Myocyte (in vitro differentiated cells): ENCODE measurements at regions not wholly inside any gene's neighbourhood (a gene's known extent, or its start where the extent isn't known, plus 50 kb on each side); places are given as distances from the start of the nearest gene placed in this dataset.
A peak's percentile ranks its signal among the peaks of the same experiment; 100 is the strongest.

Experiments
- DNase-seq: peaks from one replicate; pipeline ENCODE4 v3.0.0-alpha.2; 2012; ENCODE audit warnings: low read depth

DNA sequence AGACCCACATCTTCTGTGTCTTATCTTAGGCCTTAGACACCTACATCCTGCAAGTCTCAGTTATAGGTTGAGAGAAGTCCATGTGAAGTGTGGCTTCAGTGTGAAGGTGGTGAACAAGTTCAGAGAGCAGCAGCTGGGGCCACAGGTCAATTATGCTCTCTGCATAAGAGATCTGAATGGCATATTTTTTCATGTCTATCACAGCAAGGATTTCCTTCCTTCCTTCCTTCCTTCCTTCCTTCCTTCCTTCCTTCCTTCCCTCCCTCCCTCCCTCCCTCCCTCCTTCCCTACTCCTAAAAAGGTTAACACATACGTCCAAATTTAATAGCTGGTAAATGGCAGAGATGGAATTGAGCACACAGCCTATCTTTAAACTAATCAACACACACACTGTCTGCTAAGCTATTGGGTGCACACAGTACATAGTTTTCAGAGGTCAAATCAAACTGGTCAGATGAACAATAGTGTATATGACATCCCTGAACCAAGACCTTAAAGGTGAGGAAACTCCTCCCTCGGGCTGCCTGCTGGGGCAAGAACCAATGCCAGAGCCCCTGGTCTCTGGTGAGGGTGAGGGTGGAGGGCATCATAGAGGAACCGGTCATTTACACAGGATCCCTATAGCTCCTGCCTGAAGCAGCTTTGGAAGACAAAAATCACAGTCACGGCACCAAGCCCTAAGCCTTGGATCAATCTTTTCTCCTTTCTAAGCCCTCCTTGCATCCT, 240.9 kb downstream of the ICOS start:
- DNase-seq, result no peak

- DNase-seq, result peak; percentile 41
Measured at GRCh38 chr2:204177977-204178522, 241.5 kb downstream of the ICOS start.

- DNase-seq, result peak; percentile 70
Measured at GRCh38 chr2:204180649-204181048, 244.1 kb downstream of the ICOS start.

DNA sequence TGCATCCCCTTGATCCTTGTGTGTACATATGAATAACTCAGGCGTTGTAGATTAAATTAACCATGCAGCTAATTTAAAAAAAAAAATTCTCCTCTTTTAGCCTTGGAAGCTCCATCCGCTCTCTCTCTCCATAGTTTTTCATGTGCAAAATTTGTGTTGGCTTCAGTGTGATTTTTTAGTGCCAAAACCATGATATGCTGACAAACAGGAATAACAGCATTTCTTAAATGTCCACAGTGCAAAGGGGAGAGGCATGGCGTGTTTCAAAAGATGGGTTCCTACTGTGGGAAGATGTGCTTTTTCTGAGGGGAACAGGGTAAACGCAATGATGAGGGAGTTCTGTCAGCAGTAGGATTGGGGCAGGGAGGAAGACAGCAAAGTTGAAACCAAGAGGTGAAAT, 247.0 kb downstream of the ICOS start:
- no peak for DNase-seq

- DNase-seq, result no peak
Measured at GRCh38 chr2:204184226-204184625, 247.7 kb downstream of the ICOS start.

DNA sequence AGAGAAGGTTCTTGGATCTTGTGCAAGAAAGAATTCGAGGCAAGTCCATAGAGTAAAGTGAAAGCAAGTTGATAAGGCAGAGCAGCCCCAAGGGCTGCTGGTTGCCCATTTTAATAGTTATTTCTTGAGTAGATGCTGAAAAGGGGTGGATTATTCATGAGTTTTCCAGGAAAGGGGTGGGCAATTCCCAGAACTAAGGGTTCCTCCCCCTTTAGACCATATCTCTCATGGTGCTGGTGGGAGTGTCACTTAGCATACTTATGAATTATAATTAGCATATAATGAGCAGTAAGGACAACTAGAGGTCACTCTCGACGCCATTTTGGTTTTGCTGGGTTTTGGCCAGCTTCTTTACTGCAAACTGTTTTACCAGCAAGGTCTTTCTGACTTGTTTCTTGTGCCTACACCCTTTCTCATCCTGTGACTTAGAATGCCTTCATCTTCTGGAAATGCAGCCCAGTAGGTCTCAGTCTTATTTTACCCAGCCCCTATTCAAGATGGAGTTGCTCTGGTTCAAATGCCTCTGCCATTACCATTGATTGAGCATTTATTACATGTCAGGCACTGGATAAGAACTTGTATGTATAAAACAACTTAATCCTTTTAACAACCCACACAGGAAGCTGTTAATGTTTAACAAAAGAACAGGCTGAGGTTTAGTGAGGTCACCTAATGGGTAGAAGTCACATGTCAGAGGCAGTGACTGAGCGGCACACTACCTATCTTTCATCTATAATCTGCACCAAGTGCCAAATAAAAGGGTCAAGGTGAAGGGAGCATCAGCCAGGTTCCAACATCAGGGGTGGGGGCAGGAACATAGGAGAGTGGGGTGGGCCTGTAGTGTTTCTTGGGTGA, 250.9 kb downstream of the ICOS start:
- DNase-seq, result no peak

- no peak for DNase-seq
Measured at GRCh38 chr2:204191574-204191973, 255.0 kb downstream of the ICOS start.

DNA sequence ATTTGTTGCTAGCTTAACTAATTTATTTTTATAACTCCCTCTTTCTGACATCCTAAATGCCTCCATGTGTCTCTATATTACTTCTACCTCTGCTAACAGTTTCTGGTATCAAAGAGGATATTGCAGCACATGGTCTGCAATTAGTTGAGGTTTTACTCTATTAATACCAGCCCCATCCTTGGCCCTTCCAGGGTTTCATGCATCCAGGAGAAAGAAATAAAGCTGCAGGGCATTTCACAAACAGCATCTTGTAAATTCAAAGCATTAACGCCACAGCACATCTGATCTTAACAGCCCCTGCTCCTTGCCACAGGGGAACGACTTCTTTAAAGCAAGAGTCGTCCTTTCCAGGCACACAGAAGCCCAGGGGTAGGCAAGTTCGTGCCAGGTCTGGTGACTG, 258.9 kb downstream of the ICOS start:
- no peak for DNase-seq

GRCh38 chr2:204197336-204198005, 260.9 kb downstream of the ICOS start:
- DNase-seq, result no peak

DNA sequence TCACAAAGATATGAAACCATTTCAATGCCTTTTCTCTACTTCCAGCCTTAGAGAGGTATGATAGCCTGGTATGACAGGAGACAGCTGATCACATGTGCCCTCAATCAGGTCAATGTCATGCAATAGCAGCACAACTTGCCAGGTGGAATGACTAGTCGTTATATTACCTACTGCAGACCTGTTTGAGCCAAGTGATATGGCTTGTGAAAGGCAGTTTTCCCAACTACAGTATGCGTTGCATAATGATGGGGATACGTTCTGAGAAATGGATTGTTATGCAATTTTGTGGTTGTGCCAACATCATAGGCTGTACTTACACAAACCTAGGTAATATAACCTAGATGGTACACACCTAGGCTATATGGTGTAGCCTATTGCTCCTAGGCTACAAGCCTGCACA, 262.8 kb downstream of the ICOS start:
- DNase-seq, result no peak

DNA sequence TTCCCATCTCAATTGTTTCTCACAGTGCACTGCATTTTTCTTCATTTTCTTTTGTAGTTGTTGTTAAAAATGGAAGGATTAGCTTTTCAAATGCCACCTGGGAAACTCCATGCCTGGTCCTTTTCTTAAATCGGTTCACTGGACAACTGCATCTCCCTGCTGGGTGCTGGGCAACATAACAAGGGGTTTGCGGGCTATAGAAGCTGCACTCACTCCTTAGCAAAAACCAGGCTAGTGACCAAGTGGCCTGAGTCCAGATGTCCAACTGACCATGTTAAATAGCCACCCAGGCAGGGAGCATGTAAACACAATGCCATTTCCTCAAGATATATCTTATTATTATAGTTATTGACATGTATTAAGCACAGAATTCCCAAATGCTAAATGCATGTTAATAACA, 264.9 kb downstream of the ICOS start:
- no peak for DNase-seq

DNA sequence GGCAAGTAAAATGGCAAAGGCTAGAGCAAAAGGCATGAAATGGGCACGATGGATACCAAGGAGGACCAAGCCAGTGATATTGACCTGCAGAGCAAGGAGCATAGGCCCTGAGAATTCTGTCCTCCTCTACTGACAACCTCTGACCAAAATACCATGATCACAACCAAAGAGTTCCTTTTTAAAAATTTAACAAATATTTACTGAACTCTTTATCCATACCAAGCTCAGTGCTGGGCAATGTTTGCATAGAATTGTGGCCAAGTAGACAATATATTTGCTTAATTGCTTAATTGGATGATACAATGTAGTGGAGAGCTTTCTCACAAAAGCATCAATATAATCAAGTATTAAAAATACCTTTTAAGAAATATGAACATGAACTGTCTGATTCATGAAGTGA, 265.7 kb downstream of the ICOS start:
- DNase-seq, result no peak

DNA sequence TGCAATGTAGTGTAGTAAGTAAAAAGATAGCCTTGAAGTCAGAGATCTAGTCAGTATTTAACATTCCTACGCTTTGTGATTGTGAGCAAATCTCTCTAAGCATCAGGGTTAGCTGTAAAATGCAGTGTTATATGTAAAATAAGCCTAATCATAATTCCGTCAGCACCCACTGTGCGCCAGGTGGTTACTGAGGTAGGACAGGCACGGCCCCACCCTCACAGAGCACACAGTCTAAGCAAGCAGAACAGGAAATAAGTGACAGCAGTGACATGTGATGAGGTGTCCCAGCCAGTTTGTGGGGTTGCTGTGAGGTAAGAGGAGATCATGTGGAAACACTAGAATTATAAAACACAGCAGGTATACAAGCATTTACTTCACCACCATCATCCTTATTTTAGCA, 267.1 kb downstream of the ICOS start:
- DNase-seq, result no peak

DNA sequence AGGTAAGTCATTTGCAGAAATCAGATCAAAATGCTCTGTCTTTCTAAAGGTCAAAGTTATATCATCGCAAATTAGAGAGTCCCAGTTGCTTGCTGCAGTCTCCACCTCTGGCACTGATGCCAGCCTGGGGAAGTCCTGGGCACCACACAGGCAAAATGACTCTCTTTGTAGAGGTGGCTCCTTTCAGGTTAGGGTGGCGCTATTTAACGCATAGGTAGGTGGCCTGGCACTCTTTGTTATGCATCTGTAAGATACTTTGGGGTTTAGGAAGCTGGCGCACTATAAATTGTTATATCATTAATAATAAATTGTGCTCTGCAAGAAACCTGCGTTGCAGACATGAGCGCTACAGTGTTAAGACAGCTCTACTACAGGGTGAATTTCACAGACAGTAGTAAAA, 268.5 kb downstream of the ICOS start:
- DNase-seq, result no peak

GRCh38 chr2:204205538-204205937, 269.0 kb downstream of the ICOS start:
- no peak for DNase-seq

GRCh38 chr2:204207866-204208265, 271.3 kb downstream of the ICOS start:
- DNase-seq, result peak; percentile 56

DNA sequence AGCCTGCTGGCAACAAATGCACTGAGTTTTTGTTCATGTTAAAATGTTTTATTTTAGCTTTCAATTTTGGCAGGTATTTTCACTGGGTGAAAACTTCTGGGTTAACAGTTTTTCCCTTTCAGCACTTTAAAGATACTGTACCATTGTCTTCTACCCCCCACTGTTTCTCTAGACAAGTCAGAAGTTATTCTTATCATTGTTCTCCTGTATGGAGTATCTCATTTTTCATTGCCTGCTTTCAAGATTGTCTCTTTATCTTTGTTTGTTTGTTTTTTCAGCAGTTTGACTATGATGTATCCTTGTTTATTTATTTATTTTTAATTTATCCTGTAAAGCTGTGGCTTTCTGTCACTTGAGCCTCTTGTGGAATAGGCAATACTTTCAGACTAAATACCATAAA, 277.0 kb downstream of the ICOS start:
- DNase-seq, result no peak

GRCh38 chr2:204218040-204218439, 281.5 kb downstream of the ICOS start:
- DNase-seq, result no peak

DNA sequence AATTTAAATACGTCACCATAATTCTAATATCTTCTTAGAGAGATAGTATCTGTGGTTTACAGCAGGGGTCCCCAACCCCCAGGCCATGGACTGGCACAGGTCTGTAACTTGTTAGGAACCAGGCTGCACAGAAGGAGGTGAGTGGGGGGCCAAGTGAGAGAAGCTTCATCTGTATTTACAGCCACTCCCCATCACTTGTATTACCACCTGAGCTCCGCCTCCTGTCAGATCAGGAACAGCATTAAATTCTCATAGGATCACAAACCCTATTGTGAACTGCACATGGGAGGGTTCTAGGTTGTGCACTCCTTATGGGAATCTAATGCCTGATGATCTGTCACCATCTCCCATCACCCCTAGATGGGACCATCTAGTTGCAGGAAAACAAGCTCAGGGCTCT, 282.6 kb downstream of the ICOS start:
- no peak for DNase-seq

DNA sequence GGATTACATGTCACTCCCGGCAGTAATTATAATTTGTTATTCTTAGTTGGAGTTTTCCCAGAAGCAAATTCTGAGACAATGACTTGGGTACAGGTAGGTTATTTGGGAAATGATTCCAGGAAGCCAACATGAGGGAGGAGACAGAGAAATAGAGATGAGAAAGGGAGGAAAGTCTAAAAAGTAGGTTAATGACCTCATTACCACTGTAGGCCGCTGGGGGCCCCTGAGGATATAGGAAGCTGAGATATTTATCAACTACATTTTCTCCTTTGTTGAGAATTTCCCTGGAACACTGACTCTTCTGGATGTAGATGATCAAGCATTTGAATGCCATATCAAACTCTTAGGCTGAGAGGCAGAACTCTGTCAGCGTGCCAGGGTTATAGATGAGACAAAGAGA, 284.3 kb downstream of the ICOS start:
- no peak for DNase-seq

- DNase-seq, result no peak
Measured at GRCh38 chr2:204223046-204223445, 286.5 kb downstream of the ICOS start.

- DNase-seq, result no peak
Measured at GRCh38 chr2:204223544-204223943, 287.0 kb downstream of the ICOS start.
